Chondrocyte (in vitro differentiated cells): ENCODE measurements at regions not wholly inside any gene's neighbourhood (a gene's known extent, or its start where the extent isn't known, plus 50 kb on each side); places are given as distances from the start of the nearest gene placed in this dataset.
A peak's percentile ranks its signal among the peaks of the same experiment; 100 is the strongest.

Experiments used
- DNase-seq: peaks from one replicate; pipeline ENCODE4 v3.0.0; 2021; ENCODE audit warnings: mixed read lengths, low spot score
- H3K27ac Mint-ChIP-seq: one replicate; pipeline ENCODE4 v1.8.0; 2021; ENCODE audit warnings: mild to moderate bottlenecking, moderate library complexity, mixed read lengths; ENCODE audit not compliant: unreplicated experiment
- H3K27me3 Mint-ChIP-seq: 2 replicates; pipeline ENCODE4 v1.8.0; 2021; ENCODE audit warnings: low read depth, mixed read lengths
- H3K36me3 Mint-ChIP-seq: 2 replicates; pipeline ENCODE4 v1.8.0; 2021; ENCODE audit warnings: low read depth, mixed read lengths
- H3K4me1 Mint-ChIP-seq: 2 replicates; pipeline ENCODE4 v1.8.0; 2021; ENCODE audit warnings: low read depth, mild to moderate bottlenecking, mixed read lengths
- H3K4me3 Mint-ChIP-seq: one replicate; pipeline ENCODE4 v1.8.0; 2021; ENCODE audit warnings: mild to moderate bottlenecking, moderate library complexity, mixed read lengths; ENCODE audit not compliant: unreplicated experiment
- H3K9me3 Mint-ChIP-seq: 2 replicates; pipeline ENCODE4 v1.8.0; 2021; ENCODE audit warnings: low read depth, mixed read lengths
- TF ChIP-seq, protein P1 (sequence below): fragments of 200-600 bp; sonication (generic); IDR thresholded peaks from 2 replicates; pipeline ENCODE4 v1.5.0; 2021; ENCODE audit warnings: antibody characterized with exemption, mild to moderate bottlenecking, moderate library complexity

DNA sequence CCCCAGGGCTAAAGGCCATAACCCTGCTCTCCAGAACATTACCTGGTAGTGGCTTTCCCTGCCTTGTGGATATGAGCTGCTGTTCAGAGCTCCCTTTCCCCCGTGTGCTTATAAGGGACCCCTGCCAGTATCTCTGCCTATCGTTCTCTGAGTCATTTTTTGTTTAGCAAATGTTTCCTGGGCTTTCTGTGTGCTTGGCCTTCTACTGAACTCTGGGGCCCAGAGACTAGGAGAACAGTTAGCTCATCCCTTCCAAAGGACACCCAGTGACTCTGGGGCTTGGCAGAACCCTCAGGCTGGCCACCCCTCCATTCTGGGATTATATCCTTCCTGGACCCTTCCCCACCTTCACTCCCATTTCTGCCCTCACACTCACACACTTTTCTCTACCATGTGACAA is 80.8 kb upstream of the POU3F1 start:
- TF ChIP-seq, protein P1, sequence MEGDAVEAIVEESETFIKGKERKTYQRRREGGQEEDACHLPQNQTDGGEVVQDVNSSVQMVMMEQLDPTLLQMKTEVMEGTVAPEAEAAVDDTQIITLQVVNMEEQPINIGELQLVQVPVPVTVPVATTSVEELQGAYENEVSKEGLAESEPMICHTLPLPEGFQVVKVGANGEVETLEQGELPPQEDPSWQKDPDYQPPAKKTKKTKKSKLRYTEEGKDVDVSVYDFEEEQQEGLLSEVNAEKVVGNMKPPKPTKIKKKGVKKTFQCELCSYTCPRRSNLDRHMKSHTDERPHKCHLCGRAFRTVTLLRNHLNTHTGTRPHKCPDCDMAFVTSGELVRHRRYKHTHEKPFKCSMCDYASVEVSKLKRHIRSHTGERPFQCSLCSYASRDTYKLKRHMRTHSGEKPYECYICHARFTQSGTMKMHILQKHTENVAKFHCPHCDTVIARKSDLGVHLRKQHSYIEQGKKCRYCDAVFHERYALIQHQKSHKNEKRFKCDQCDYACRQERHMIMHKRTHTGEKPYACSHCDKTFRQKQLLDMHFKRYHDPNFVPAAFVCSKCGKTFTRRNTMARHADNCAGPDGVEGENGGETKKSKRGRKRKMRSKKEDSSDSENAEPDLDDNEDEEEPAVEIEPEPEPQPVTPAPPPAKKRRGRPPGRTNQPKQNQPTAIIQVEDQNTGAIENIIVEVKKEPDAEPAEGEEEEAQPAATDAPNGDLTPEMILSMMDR: no peak
- H3K9me3 Mint-ChIP-seq: no peaks in the 10 kb centered on the region
- H3K27me3 Mint-ChIP-seq: no peaks in the 10 kb centered on the region
- DNase-seq: no peak
- peaks cover 52% of the 10 kb centered on the region for H3K4me1 Mint-ChIP-seq
- H3K27ac Mint-ChIP-seq: peak overlapping the region; percentile 19
- H3K4me3 Mint-ChIP-seq: no peak overlapping the region
- no peaks in the 10 kb centered on the region for H3K36me3 Mint-ChIP-seq

DNA sequence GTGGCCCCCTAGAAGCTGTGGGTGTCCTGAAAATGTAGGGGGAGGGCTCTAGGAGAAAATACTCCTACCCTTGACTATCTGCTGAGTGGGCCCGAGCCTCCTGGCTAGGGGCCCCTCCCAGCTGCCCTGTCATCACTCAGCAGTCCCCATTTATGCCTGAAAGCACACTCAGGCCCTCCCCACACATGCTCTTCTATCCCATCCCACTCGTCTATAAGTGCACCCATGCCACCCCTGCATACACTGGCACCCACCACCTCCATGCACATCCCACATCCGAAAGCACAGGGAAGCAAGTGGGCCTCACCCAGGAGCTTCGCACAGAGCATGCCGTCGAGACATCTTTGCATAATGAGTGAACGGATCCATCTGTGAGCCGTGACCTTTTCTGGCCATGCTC is 80.4 kb upstream of the POU3F1 start:
- Mint-ChIP-seq H3K27me3 (no peaks in the 10 kb centered on the region), H3K4me3 (no peak overlapping the region), H3K9me3 (no peaks in the 10 kb centered on the region), H3K36me3 (no peaks in the 10 kb centered on the region), H3K4me1 (peaks cover 47% of the 10 kb centered on the region), H3K27ac (no peak overlapping the region)
- no peak for DNase-seq
- TF ChIP-seq, protein P1: no peak

DNA sequence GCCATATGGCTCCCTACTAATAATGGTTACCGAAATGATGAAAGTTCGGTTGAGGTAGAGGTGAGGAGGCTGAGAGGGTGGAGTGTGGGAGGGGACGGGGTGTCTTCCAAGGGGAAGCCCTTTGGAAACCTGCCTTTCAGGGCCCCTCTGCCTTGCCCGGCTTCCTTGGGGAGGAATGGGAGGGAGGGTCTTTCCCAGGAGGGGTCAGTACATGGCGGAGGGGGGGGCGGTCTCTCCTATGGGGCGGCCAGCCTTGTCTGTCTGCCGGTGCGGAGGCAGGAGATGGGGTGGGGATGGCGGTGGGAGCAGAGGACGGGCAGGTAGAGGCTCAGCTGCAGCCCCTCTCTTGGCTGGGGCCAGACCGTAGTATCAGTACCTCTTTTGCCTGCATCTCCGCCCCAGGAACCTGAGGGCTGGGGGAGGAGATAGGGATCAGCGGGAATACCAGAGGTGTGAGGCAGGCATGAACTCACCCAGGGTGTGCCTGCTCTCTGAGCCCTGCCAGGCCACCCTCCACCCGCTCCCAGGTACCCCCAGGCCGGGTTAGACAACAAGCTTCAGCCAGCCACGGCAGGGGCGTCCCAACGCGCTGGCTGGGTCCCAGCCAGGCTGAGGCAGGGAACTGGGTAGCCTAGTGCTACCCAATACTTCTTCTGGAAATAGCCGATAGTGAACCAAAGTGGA is 79.4 kb upstream of the POU3F1 start:
- H3K9me3 Mint-ChIP-seq: no peaks in the 10 kb centered on the region
- no peaks in the 10 kb centered on the region for H3K27me3 Mint-ChIP-seq
- no peaks in the 10 kb centered on the region for H3K36me3 Mint-ChIP-seq
- no peak overlapping the region for H3K4me3 Mint-ChIP-seq
- H3K27ac Mint-ChIP-seq: no peak overlapping the region
- DNase-seq: no peak
- H3K4me1 Mint-ChIP-seq: peaks cover 41% of the 10 kb centered on the region
- TF ChIP-seq, protein P1: no peak

DNA sequence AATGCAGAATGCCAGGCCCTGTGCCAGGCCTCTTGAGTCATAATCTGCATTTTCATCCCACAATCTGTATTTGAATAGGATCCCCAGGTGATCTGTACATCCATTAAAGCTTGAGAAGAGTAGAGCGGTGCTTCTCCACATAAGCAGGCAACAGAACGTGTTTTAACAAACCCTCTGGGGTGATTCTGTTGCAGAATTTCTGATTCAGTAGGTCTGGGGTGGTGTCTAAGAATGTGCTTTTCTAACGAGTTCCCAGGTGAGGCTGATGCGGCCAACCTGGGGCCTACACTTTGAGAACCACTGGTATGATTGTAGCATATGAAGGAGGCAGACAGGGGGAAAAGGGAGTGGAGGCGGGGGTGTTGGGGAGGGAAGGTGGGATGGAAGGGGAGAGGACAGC is 78.4 kb upstream of the POU3F1 start:
- TF ChIP-seq, protein P1: no peak
- Mint-ChIP-seq H3K27me3 (no peaks in the 10 kb centered on the region), H3K9me3 (no peaks in the 10 kb centered on the region), H3K4me3 (no peak overlapping the region), H3K27ac (no peak overlapping the region), H3K4me1 (peaks cover 32% of the 10 kb centered on the region), H3K36me3 (no peaks in the 10 kb centered on the region)
- no peak for DNase-seq

DNA sequence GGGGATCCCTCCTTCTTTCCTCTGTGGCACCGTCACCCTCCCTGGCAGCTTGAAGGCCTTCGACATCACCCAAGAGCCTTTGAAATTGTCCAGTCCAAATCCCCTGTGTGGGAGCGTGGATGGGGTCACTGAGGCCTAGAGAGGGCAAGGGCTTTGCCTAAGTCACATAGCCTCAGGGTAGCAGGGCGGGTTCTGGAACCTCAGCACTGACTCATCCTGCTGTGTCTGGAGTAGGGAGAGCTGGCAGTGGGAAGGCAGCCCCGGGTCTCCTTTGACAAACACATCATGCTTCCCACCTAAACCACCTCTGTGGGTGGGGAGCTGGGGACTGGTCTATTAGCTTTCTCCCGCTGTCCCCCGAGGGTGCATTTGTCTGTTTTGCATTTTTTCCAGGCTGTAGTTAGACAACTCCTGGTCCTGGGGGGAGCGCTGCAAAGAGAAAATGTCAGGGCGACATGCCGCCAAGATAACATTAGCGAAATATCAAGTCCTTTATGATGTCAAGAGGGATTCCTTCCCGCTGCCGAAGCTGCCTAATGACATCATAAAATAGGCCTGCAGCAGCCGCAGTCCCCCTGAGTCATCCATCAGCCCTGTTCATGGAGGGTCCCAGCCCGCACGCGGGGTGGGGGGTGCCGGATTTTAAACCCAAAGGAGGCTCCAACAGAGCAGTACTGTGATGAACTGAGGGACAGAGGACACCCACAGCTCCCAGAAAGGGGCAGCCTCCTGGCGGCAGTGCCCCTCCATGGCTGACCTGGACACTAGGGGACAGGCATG is 77.0 kb upstream of the POU3F1 start:
- Mint-ChIP-seq H3K4me1 (peaks cover 28% of the 10 kb centered on the region), H3K4me3 (no peak overlapping the region), H3K27ac (no peak overlapping the region), H3K9me3 (no peaks in the 10 kb centered on the region), H3K36me3 (no peaks in the 10 kb centered on the region), H3K27me3 (no peaks in the 10 kb centered on the region)
- TF ChIP-seq, protein P1: no peak
- DNase-seq: peak; percentile 62
